HG03139 (cell line): ENCODE measurements at regions not wholly inside any gene's neighbourhood (a gene's known extent, or its start where the extent isn't known, plus 50 kb on each side); places are given as distances from the start of the nearest gene placed in this dataset.
"Not testable (repeated sequence)": the region's sequence is repeated elsewhere in the genome, so short reads cannot be mapped to it uniquely, and the experiment has no call there.

Experiments
- ATAC-seq: cut with Tn5 transposase; IDR thresholded peaks from one replicate; pipeline ENCODE4 v1.9.1; 2021; ENCODE audit not compliant: unreplicated experiment

GRCh38 chr4:152200511-152201333, 335.2 kb downstream of the FBXW7 start:
- ATAC-seq, result no peak

GRCh38 chr4:152197211-152197610, 338.7 kb downstream of the FBXW7 start:
- no peak for ATAC-seq

GRCh38 chr4:152195888-152196287, 340.0 kb downstream of the FBXW7 start:
- ATAC-seq, result no peak

- ATAC-seq, result no peak
Measured at GRCh38 chr4:152193059-152193458, 342.8 kb downstream of the FBXW7 start.

GRCh38 chr4:152190907-152191306, 345.0 kb downstream of the FBXW7 start:
- ATAC-seq, result no peak

- peak; percentile 75 for ATAC-seq
Measured at GRCh38 chr4:152189451-152190179, 346.3 kb downstream of the FBXW7 start.

- ATAC-seq, result no peak
Measured at GRCh38 chr4:152188801-152189200, 347.1 kb downstream of the FBXW7 start.

GRCh38 chr4:152187693-152188092, 348.2 kb downstream of the FBXW7 start:
- ATAC-seq, result no peak

GRCh38 chr4:152185786-152186550, 349.9 kb downstream of the FBXW7 start:
- no peak for ATAC-seq

GRCh38 chr4:152181150-152181549, 354.7 kb downstream of the FBXW7 start:
- no peak for ATAC-seq

- ATAC-seq, result no peak
Measured at GRCh38 chr4:152180369-152180768, 355.5 kb downstream of the FBXW7 start.

- not testable (repeated sequence) for ATAC-seq
Measured at GRCh38 chr4:152177538-152177937, 358.4 kb downstream of the FBXW7 start.

GRCh38 chr4:152176627-152177214, 359.2 kb downstream of the FBXW7 start:
- ATAC-seq, result no peak

- ATAC-seq, result no peak
Measured at GRCh38 chr4:152175586-152175985, 360.3 kb downstream of the FBXW7 start.

GRCh38 chr4:152172146-152172545, 363.7 kb downstream of the FBXW7 start:
- no peak for ATAC-seq

- ATAC-seq, result no peak
Measured at GRCh38 chr4:152171556-152171955, 364.3 kb downstream of the FBXW7 start.

GRCh38 chr4:152169683-152170082, 366.2 kb downstream of the FBXW7 start:
- ATAC-seq, result no peak

- ATAC-seq, result no peak
Measured at GRCh38 chr4:152168987-152169616, 366.8 kb downstream of the FBXW7 start.

- no peak for ATAC-seq
Measured at GRCh38 chr4:152166567-152166966, 369.3 kb downstream of the FBXW7 start.

GRCh38 chr4:152165846-152166245, 370.0 kb downstream of the FBXW7 start:
- ATAC-seq, result no peak

GRCh38 chr4:152165146-152165545, 370.7 kb downstream of the FBXW7 start:
- no peak for ATAC-seq
